ENCODE measurements at regions not wholly inside any gene's neighbourhood (a gene's known extent, or its start where the extent isn't known, plus 50 kb on each side); places are given as distances from the start of the nearest gene placed in this dataset.
"Not testable (repeated sequence)": the region's sequence is repeated elsewhere in the genome, so short reads cannot be mapped to it uniquely, and the experiment has no call there.

- DNase-seq (ENCODE audit: low read depth in 2 of 2): no peak
These were observed 590.6 kb upstream of the NETO1 start for GRCh38 chr18:73458186-73458964.

- no peak for DNase-seq (ENCODE audit: low read depth in 2 of 2)
These were observed 588.9 kb upstream of the NETO1 start for GRCh38 chr18:73456643-73457042.

GRCh38 chr18:73452866-73453265, 585.1 kb upstream of the NETO1 start:
- DNase-seq (ENCODE audit: low read depth in 2 of 2): no peak

- no peak for DNase-seq (ENCODE audit: low read depth in 2 of 2)
These were observed 578.7 kb upstream of the NETO1 start for GRCh38 chr18:73446502-73446901.

- no peak for DNase-seq (ENCODE audit: low read depth in 2 of 2)
These were observed 563.8 kb upstream of the NETO1 start for GRCh38 chr18:73431620-73432019.

- DNase-seq (ENCODE audit: low read depth in 2 of 2): no peak
These were observed 553.2 kb upstream of the NETO1 start for GRCh38 chr18:73421010-73421409.

GRCh38 chr18:73419531-73419930, 551.7 kb upstream of the NETO1 start:
- no peak for DNase-seq (ENCODE audit: low read depth in 2 of 2)

- no peak for DNase-seq (ENCODE audit: low read depth in 2 of 2)
These were observed 546.8 kb upstream of the NETO1 start for GRCh38 chr18:73414598-73414997.

- DNase-seq (ENCODE audit: low read depth in 2 of 2): no peak
These were observed 546.3 kb upstream of the NETO1 start for GRCh38 chr18:73414069-73414468.

- DNase-seq (ENCODE audit: low read depth in 2 of 2): no peak
These were observed 541.5 kb upstream of the NETO1 start for GRCh38 chr18:73409242-73409641.

GRCh38 chr18:73408469-73408868, 540.7 kb upstream of the NETO1 start:
- DNase-seq (ENCODE audit: low read depth in 2 of 2): no peak

GRCh38 chr18:73407506-73407905, 539.7 kb upstream of the NETO1 start:
- no peak for DNase-seq (ENCODE audit: low read depth in 2 of 2)

GRCh38 chr18:73384246-73384645, 516.5 kb upstream of the NETO1 start:
- DNase-seq (ENCODE audit: low read depth in 2 of 2): no peak

GRCh38 chr18:73381699-73382036, 513.9 kb upstream of the NETO1 start:
- no peak for DNase-seq (ENCODE audit: low read depth in 2 of 2)

- no peak for DNase-seq (ENCODE audit: low read depth in 2 of 2)
These were observed 513.4 kb upstream of the NETO1 start for GRCh38 chr18:73381016-73381698.

GRCh38 chr18:73366713-73367112, 498.9 kb upstream of the NETO1 start:
- DNase-seq (ENCODE audit: low read depth in 2 of 2): no peak

- no peak for DNase-seq (ENCODE audit: low read depth in 2 of 2)
These were observed 497.2 kb upstream of the NETO1 start for GRCh38 chr18:73365018-73365417.

GRCh38 chr18:73355121-73355520, 487.3 kb upstream of the NETO1 start:
- no peak for DNase-seq (ENCODE audit: low read depth in 2 of 2)

GRCh38 chr18:73352546-73352945, 484.8 kb upstream of the NETO1 start:
- DNase-seq (ENCODE audit: low read depth in 2 of 2): no peak

GRCh38 chr18:73340135-73340977, 472.6 kb upstream of the NETO1 start:
- DNase-seq (ENCODE audit: low read depth in 2 of 2): no peak

- DNase-seq (ENCODE audit: low read depth in 2 of 2): no peak
These were observed 463.5 kb upstream of the NETO1 start for GRCh38 chr18:73331212-73331772.

GRCh38 chr18:73330106-73330505, 462.3 kb upstream of the NETO1 start:
- DNase-seq (ENCODE audit: low read depth in 2 of 2): not testable (repeated sequence)

Data from stimulated activated CD8-positive, alpha-beta memory T cell treated with anti-CD3 and anti-CD28 coated beads, Interleukin-15, amount 100 ng/mL, for 48 hours (primary cell).